ENCODE measurements at regions not wholly inside any gene's neighbourhood (a gene's known extent, or its start where the extent isn't known, plus 50 kb on each side); places are given as distances from the start of the nearest gene placed in this dataset.

DNA sequence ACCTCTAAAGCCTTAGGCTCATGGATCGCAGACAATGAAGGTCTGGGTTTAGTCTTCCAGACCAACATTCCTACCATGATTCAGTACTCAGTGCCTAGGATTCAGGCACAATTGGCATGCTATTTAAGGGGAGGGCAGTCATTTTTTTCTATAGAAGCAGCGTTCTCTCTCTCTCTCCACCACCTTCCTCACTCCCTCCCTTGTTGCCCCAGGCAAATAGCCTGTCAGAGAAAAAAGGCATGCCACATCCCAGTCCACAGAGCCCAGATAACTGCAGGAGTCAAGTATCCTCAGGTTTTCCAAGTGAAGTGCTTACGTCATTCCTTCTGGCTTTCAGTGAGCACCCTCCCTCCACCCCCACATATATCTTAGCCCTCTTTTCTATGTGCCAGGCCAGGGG lies 533.0 kb downstream of the BCOR start:
- H3K27ac Mint-ChIP-seq = no peak overlapping the region
- H3K4me3 Mint-ChIP-seq = no peak overlapping the region
- no peaks in the 10 kb centered on the region for H3K4me1 Mint-ChIP-seq (ENCODE audit: low read depth)
- intact Hi-C loops (cut with micrococcal nuclease) = no loop called here
- TF ChIP-seq, protein P1, sequence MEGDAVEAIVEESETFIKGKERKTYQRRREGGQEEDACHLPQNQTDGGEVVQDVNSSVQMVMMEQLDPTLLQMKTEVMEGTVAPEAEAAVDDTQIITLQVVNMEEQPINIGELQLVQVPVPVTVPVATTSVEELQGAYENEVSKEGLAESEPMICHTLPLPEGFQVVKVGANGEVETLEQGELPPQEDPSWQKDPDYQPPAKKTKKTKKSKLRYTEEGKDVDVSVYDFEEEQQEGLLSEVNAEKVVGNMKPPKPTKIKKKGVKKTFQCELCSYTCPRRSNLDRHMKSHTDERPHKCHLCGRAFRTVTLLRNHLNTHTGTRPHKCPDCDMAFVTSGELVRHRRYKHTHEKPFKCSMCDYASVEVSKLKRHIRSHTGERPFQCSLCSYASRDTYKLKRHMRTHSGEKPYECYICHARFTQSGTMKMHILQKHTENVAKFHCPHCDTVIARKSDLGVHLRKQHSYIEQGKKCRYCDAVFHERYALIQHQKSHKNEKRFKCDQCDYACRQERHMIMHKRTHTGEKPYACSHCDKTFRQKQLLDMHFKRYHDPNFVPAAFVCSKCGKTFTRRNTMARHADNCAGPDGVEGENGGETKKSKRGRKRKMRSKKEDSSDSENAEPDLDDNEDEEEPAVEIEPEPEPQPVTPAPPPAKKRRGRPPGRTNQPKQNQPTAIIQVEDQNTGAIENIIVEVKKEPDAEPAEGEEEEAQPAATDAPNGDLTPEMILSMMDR (IDR thresholded peaks at IDR 0.05) = no peak
- H3K36me3 Mint-ChIP-seq (ENCODE audit: low read depth) = no peaks in the 10 kb centered on the region
- no peaks in the 10 kb centered on the region for H3K9me3 Mint-ChIP-seq
- POLR2A ChIA-PET = no interaction called here
- no peaks in the 10 kb centered on the region for H3K27me3 Mint-ChIP-seq
- DNase-seq (no peak), ATAC-seq (no peak)
- CTCF ChIA-PET = no interaction called here

DNA sequence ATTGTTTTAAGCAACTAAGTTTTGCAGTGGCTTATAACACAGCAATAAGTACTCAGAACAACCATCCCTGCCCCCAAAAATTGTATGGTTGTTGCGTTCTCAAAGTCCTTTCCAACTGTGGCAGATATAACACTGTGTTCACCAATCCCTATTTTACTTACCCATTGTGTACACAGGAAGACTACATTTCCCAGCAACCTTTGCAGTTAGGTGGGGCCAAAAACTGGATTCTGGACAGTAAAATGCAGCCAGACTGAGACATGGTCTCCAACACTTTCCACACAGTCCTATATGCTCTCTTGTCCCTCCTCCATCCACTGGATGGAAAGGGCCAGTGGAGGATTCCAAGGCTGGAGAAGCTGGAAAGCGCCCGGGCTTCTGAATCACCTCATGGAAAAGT lies 523.6 kb downstream of the BCOR start:
- Mint-ChIP-seq H3K27ac (no peak overlapping the region), H3K27me3 (no peaks in the 10 kb centered on the region), H3K4me3 (no peak overlapping the region), H3K36me3 (ENCODE audit: low read depth) (no peaks in the 10 kb centered on the region), H3K9me3 (no peaks in the 10 kb centered on the region), H3K4me1 (ENCODE audit: low read depth) (peaks cover 16% of the 10 kb centered on the region)
- ChIA-PET POLR2A (no interaction called here), CTCF (no interaction called here)
- ATAC-seq (no peak), DNase-seq (no peak)
- TF ChIP-seq, protein P1 (IDR thresholded peaks at IDR 0.05) = no peak
- intact Hi-C loops (cut with micrococcal nuclease) = no loop called here

DNA sequence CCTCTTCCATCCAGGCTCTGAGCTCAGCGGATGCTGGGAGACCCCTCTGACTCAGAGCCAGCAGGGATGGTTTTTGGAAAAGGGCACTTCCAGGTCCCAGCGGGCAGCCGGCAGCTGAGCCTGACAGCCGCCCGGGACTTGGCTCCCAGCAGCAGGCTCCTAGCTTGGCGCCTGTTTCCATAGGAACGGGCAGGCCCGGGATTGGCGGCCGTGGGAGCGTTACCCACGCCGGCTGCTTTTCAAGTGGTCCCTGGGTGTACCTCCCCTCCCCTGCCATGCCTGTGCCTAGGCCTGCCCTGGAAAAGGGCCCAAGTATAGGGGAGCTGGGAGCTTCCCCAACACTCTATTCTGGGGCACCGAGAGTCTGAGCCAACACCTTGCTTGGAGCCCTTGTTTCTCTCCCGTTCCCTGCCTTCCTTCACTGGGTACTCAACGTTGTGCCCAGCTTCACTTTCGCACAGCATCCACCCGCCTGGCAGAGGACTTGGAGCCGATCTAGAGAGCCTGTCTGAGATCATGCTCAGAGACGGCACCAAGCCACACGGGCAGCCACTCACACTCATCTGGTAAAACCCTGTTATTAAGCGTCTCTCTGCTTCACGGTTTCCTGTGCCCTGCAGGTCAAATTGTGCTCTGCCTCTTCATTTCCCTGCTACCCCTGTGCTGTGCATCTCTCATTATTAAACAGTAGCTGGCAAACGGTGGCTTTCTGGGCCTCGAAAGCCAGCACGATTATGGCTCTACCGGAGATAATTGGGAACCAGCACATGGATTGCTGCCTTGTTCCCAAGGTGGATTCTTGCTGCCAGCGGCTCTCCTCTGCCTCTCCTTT lies 521.5 kb downstream of the BCOR start:
- TF ChIP-seq, protein P1 (IDR thresholded peaks at IDR 0.05) = no peak
- Mint-ChIP-seq H3K9me3 (no peaks in the 10 kb centered on the region), H3K4me3 (no peak overlapping the region), H3K27me3 (peaks cover 2% of the 10 kb centered on the region), H3K36me3 (ENCODE audit: low read depth) (no peaks in the 10 kb centered on the region), H3K4me1 (ENCODE audit: low read depth) (peaks cover 20% of the 10 kb centered on the region), H3K27ac (no peak overlapping the region)
- POLR2A ChIA-PET = no interaction called here
- CTCF ChIA-PET = no interaction called here
- DNase-seq = no peak
- no peak for ATAC-seq
- intact Hi-C loops (cut with micrococcal nuclease) = no loop called here

DNA sequence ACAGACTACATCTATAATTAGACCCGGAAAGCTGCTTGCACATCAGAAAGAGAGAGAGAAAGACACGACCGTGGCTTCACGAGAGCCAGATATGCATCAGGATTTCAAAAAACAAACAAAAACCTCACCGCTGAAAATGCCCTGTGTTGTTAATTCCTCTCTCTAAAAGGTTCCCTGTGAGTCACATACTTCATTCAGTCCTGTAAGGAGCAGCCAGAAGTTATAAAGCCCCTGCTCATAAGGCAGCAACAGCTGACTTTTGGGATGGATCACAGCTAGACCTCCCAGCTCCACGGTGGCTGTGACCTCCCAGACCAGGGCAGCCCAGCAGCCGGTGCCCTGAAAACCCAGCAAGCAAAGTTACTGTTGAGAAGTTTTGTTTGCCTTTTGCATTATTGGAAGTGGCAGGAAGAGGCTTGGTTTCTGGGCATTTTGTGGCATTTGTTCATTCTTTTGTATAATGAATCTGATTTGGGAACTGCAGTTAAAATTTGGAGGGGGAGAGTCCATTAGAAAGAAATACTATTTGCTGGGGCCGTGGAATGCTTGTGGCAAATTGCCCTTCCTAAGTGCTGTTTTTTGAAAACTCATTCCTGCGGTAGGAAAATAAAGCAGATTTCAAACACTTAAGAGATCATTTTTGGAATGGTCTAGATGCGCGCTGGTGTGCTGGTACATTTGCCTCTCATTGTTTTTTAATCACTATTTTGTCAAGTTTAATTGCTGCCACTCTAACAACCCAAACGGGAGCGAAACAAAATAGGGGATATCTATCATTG lies 520.4 kb downstream of the BCOR start:
- H3K27ac Mint-ChIP-seq = no peak overlapping the region
- DNase-seq (no peak), ATAC-seq (no peak)
- ChIA-PET POLR2A (interaction anchor here (0.7 kb wide), 1 partner anchor 57 kb away, joined by 3 read pairs; no protein-coding TSS in a partner anchor), CTCF (no interaction called here)
- H3K4me3 Mint-ChIP-seq = no peak overlapping the region
- H3K4me1 Mint-ChIP-seq (ENCODE audit: low read depth) = peaks cover 20% of the 10 kb centered on the region
- no peaks in the 10 kb centered on the region for H3K36me3 Mint-ChIP-seq (ENCODE audit: low read depth)
- intact Hi-C loops (cut with micrococcal nuclease) = no loop called here
- peaks cover 2% of the 10 kb centered on the region for H3K27me3 Mint-ChIP-seq
- TF ChIP-seq, protein P1 (IDR thresholded peaks at IDR 0.05) = no peak
- no peaks in the 10 kb centered on the region for H3K9me3 Mint-ChIP-seq
